GM19467 (cell line): ENCODE measurements at regions not wholly inside any gene's neighbourhood (a gene's known extent, or its start where the extent isn't known, plus 50 kb on each side); places are given as distances from the start of the nearest gene placed in this dataset.

Experiments used
- ATAC-seq: cut with Tn5 transposase; IDR thresholded peaks from one replicate; pipeline ENCODE4 v1.9.1; 2021; ENCODE audit warnings: mild to moderate bottlenecking, moderate library complexity; ENCODE audit not compliant: unreplicated experiment

DNA sequence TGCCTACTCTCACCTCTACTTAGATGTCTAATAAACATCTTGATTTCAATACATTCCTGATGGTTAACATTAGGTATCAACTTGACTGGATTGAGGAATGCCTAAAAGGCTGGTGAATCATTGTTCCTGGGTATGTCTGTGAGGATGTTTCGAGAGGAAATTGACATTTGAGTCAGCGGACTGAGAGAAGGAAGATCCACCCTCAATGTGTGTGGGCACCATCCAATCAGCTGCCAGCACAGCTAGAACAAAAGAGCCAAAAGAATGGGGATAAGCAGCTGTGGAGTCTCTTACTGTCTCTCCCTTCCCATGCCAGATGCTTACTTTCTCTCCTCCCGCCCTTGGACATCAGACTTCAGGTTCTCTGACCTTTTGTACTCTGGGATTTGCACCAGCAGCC lies 128.6 kb upstream of the HS3ST5 start:
- no peak for ATAC-seq

DNA sequence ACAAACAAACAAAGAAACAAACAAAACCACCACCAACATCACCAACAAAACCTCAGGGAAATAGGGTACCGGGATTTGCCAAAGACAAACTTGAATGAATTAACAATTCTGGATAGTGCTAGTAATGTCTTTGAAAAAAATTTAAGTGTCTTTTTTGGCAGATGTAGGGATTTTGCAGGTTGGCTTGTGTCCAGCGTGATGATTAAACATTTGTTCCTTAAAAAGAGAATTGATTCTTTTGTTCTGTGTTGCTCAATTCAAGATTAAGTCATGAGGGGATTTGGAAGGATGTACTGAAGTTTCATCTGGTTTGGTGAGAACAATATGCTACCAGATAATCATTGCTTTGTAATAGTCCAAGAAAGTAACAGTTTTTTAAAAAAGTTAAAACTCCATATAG lies 125.1 kb upstream of the HS3ST5 start:
- no peak for ATAC-seq

DNA sequence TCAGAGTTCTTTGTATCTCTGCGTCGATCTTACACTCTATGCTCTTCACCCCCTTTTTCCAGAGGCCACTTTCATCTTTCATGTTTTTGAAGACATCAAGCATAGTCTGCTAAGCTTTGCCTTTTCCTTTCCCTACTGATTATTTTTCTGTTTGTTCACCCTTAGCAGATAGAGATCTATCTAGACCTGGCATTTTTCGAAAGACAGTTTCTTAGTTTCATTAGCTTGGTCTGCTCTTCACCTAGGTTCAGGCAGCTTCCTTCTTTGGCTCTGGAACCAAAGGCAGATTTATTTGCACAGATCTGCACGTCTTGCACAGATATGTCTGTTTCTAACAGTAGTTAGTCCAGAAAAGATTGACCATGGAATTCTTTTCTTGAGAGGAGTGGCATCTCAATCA lies 122.7 kb upstream of the HS3ST5 start:
- ATAC-seq: no peak

DNA sequence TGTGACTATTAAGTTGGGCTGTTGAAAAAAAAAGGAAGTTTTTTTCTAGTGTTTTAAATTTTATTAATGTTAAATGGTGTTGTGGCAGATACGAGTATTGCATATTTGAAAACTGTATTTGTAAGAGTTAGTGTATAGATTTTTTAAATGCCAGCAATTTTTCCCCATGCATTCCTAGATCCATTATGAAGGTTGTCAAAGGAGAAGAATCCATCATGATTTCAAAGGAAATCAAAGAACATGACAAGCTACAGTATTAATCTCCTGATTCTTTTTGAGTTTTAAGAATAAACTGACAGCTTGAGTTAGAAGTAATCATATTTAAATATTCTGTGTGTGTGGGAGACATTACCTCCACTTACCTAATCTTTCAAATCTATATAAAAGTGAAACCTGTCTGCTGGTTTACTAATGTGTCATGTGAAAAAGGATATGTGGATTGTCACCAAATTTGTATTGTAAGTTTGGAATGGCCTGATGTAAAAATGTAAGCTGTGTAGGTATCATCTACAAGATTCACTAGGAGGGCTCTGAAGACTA lies 111.0 kb upstream of the HS3ST5 start:
- no peak for ATAC-seq

DNA sequence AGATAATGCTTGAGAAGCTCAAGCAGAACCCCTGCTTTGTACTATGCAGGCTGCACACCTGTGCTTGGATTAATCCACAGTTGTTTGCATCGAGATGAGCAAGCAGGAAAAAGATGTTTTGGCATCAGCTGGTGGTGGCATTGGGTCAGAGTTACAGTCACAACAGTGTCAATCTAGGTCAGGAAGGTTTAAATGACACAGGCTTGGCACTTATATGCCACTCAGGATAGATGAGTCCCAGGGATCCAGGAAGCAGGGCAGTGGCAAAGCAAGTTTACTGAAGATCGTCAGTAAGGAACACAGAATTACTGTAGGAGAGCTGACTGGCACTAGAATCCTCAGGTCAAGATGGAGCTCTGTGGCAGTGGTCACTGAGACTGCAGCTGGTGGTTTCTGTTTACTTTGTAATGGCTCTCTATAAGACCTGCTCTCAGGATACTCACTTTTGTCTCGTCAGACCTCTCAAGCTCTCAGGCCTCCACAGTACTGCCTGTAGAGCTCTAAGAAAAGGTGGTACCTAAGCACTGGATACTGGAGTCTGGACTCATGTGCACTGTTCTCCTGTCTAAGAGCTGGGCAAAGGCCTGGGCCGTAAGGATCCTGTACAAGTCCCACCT lies 110.1 kb upstream of the HS3ST5 start:
- ATAC-seq: no peak

DNA sequence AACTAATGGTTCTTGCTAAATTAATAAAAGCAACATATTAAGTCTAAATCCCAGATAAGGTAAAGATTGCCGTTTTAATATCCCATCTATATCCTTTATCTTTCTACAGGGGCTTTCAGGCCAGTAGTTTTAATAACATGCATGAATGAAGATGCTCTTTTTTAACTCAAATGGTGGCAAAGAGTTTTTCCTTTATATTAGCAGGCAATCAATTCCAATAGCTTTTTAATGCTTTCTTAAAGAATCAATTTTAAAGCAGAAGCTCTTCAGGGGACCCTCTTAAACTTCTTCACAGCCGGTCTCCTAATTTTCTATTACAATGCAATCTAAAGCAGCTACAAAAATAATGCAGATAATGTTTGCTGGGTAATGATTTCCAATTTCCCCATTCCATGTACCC lies 107.8 kb upstream of the HS3ST5 start:
- no peak for ATAC-seq

DNA sequence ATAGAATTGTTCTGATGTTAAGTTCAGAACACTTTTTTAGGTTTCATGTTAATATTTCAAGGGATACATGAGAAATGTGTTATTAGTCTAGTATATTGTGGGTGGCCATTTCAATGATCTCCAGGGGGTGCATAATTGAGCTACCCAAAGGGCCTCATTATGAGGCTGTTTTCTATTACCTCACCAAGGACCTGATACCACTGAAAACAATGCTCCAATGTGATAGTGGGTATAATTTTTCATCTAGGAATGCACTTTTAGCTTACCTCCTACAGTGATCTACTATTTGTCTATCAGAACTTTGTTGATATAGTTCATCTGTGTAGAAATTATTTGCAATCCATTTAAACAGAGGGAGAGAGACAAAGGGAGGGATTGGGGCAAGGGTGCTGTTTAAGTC lies 106.8 kb upstream of the HS3ST5 start:
- no peak for ATAC-seq

DNA sequence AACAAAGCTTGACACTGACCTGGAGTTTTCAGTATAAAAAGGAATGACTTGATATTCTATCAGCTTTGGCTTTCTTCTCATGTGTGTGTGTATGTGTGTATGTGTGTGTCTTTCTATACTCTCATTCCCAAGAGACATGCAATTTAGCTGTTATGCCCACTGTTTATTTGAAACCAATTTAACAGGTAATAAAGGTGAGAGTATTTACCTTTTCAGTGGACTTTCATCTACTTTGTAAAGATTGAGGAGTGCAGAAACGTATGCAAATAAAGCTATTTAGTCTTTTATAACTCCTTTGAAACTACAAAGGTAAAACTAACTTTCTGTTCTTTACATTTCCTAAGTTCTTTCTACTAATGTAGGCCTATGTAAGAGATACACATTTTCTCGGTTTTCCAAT lies 103.5 kb upstream of the HS3ST5 start:
- no peak for ATAC-seq

DNA sequence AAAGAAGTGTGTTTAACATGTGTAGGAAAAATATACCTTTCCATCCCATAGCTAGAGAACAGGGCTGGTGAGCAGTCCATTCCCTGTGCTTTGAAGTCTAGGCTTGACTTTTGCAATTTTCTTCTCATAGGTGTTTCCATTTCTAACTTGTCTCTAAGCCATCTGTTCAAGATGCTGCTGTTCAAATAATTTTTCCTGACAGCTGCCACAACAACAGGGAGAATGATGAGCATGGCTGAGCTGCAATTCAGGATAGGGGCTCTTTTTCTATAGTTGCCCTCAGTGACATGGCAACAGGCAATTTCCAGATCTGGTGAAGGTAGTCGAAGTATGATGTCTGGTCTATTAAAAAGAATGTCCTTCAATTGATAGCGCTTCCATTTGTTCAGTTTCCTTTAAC lies 103.0 kb upstream of the HS3ST5 start:
- ATAC-seq: no peak

DNA sequence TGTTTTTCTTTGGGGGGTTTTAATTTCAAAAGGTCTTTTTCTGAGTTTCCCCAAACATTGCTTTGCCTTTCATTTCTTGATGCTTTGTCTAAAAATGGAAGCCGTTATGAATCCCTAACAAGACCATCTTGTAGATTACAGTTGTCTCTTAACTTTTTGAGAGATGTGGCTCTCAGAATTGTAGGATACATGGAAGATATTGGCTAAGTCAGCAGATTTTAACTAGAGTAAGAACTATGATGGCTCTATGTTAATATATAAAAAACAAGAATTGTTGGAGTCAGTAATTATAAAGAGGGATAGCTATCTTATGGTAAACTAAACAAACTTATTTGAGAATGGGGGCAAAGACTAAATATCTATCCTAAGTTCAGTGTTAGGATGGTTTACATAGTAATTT lies 96.6 kb upstream of the HS3ST5 start:
- ATAC-seq: no peak

DNA sequence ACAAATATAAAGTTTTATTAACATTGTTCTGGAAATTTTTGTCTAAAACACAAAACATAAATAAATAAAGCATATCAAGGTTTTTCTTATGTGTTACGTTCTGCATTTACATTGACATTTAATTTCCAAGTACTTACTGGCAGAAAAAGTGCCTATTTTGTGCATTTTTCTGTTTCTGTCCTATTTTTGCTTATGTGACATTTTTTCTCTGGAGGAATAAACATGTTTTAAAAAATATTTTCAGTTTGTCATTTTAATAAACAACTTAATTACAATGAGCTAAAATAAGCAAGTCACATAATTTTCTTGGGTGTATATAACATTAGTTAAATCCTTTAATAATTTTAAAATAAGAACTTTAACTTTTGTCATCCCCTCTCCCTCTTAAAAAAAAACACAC lies 94.4 kb upstream of the HS3ST5 start:
- ATAC-seq: no peak

DNA sequence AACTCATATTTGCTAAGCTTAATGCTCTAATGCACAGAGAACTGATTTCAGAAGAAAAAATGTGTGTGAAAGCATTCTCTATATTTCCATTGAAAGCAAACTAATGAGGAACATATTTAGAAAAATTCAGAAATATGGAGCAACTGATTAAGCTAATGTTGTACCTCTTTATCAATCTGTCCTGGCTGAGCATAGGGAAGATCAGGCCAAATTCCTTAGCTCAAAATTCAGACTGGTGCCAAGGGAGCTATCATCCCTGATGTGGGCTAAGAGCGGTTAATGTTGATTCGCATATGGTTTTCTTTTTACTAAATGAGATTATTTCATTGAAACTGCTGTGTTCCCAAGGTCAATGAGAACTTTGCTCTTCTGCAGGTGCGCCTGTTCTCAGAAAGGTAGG lies 93.9 kb upstream of the HS3ST5 start:
- ATAC-seq: no peak

DNA sequence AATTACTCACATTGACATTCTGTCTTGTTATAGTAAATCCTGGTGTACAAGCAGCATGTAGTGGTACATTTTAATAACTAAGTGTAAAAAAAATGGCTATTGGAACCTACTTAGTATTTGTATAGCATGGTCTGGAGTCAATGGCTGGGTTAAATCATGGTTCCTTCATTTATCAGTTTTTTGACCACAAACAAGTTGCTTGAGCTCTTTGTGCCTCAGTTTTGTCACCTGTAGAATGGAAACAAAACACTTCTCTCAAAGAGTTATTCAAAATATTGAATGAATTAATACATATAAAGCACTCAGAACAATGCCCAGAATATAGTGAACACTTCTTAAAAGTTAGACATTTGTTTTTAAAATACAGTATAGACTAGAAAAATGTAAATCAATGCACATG lies 93.2 kb upstream of the HS3ST5 start:
- no peak for ATAC-seq

DNA sequence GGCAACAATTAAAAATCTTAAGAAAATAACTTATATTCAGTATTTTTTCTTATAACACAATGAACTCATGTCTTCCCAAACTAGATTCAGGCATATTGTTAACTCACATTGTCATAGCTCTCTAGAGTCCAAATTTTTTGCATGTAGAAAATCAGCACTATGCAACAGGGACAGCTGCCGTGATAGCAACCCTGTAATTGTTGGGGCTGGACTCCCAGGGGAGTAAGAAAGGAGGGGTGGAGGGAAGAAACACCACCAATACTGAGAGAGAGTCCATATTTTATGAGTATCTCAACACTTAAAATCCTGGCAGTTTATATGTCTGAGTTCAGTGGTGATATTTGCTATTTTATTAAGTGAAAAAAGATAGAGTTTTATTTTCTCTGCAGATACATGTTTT lies 89.6 kb upstream of the HS3ST5 start:
- ATAC-seq: no peak

DNA sequence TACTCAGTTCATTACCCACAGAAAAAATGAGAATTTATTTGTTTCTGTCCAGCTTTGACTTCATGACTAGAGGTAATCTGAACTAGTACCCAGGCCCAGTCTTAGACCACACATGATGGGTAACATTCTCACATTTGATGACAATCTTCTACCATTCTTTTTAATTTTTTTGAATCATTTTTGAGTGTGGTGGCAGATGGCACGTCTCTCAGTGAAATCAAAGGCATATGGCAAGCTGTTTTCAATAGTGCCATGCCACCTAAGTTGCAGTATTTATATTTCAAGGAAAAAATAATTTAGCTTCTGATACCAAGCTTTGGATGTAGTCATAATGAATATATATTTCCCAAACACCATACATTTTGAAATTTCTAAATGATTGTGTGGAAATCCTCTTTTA lies 88.8 kb upstream of the HS3ST5 start:
- no peak for ATAC-seq

DNA sequence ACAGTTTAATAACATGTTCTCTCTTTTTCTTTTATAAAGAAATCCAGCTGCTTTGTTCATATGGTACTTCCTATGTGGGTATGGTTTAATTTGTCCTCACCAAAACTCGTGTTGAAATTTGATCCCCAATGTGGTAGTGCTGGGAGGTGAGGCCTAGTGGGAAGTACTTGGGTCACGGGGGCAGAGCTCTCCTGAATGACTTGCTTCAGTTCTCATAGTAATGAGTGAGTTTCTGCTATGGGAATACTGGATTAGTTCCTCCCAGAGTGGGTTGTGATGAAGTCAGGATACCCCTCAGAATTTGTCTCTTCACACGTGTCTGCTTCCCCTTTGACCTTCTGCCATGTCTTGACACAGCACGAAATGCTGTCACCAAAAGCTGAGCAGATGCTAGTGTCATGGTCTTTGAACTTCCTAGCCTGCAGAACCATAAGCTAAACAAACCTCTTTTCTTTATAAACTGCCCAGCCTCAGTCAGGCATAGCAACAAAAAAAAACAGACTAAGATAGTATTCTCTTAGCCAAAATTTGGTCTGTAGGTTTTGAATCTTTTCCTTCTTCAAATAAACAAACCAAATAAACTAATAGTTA lies 87.8 kb upstream of the HS3ST5 start:
- no peak for ATAC-seq

DNA sequence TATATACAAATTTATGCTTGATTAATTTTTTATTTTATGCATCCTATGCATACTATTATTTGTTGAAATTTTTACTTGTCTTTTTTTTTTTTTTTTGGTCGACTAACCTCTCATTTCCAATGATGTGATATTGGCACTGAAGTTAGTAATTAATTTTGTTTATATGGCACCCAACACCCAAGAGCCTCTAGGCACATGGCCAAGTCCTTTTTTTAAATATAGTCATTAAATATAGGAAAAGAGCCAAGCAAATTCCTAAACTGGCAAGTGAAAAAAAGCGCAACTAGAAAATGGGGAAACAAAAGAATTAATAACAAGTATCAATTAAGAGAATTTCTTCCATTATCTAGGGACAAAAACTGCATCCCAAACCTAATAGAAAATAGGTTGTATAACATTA lies 85.5 kb upstream of the HS3ST5 start:
- no peak for ATAC-seq

DNA sequence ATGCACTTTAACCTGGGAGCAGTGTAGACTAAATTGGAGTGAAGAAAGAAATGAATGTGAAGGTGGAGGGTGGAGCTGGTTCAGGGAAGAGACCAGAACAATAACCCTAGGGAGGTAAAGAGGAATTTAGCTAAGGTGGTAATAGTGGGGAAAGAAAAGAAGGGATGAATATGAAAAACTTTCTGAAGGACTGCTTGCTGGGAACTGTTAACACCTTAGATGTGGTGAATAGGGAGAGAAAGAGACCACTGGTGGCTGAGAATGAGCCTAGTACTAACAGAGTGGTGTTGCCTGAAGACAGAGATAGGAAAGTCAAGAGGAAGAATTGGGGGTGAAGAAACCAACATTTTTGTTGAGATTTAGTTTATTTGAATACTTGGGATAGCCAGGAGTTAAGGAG lies 78.4 kb upstream of the HS3ST5 start:
- ATAC-seq: no peak

DNA sequence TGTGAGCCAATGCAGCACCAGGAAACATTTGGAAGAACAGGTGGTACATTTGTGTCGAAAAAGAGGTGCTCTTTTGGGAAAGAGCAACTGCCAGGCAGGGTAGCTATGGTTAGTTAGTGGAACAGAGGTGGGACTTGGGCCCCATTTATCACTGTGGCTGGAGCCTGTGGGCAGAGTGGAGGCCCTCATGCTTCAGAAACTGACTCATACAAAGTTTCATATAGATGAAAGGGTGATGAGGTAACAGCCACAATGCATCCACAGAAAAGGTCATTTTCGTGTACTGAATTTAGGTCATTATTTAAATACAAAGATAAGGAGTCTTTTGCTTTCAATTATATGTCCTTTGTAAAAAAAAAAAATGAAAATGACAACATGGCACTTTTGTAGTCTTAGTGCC lies 76.4 kb upstream of the HS3ST5 start:
- peak; percentile 88 for ATAC-seq

DNA sequence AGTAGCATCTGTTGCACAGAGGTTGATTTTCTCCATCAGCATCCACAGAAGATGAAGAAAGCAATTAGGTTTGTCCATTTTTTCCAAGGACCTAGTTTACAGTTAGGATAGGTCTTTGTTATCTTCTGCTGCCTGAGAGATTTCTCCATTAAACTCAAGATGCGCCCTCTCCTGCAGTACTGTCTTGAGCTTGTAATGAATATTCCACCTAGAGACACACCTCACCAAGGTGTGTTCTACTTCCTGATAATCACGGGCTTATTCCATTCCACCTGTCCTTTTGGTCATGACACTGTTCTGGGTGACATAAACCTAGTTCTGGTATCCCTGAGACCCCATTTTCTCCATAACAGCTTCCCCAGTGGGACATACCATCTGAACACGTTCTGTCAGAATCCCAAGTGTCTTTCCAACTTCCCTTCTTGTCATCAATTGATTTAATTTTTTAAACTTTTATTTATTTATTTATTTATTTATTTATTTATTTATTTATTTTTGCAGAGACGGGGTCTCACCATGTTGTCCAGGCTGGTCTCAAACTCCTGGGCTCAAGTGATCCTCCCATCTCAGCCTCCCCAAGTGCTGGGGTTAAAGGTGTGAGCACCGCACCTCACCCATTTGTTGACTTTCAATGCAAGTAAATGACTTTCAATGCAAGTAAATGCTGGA lies 75.6 kb upstream of the HS3ST5 start:
- no peak for ATAC-seq

DNA sequence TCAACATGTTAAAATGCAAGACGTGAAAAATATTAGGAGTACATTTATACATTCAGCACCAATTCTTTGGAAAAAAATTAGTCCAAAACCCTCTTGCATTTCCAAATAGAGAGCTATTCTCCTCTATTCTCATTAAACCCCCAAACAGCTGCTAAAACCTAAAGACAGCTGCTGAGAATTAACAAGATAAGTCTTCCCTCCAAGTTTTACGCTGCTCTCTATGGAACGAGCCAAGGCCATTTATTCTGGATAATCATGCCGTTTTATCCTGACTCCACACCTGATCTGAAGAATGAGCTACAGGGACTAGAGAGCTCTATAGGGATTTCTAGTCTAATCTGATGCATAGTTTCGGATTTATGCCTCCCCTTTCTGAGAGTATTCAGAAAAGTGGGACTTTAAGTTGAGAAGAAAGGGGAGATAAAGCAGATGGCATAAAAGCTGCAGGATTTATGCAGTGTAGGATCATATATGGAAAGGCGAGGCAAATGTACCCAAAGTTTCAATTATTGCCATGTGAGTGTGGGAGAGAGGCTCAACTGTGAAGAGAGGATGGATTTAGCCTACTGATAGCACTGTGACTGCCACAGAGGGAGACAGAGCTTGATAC lies 64.7 kb upstream of the HS3ST5 start:
- ATAC-seq: no peak

DNA sequence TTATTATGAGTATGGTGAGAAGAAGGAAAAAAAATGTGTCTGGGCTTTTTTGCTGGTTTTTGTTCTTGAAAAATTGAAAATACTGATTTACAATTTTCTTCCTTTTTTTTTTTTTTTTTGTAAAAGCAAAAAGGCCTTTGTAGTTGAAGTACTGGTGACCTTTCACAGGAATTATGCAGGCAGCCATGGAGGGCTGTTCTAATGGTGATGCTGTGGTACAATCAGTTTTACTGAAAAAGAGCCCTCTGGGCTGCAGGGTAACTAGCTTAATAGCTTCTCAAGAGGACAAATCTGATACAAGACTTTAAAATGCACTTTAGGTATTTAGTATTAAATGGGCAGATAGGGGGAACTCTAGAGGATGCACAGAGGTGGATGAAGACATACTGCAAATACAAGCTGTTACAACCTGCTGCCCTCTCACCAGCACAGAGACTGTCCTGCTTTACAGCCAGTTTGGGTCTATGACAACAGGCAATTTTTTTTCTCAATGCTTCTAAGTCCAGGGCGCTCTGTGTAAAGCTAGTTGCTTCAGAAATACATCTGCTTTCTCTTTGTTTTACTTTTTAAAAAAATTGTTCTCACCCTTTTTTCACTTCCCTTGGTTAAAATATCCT lies 61.6 kb upstream of the HS3ST5 start:
- no peak for ATAC-seq
